HG02970 (cell line): ENCODE measurements at regions not wholly inside any gene's neighbourhood (a gene's known extent, or its start where the extent isn't known, plus 50 kb on each side); places are given as distances from the start of the nearest gene placed in this dataset.

Source experiments
- ATAC-seq: cut with Tn5 transposase; IDR thresholded peaks from one replicate; pipeline ENCODE4 v1.9.1; 2021; ENCODE audit warnings: mild to moderate bottlenecking, moderate library complexity, moderate number of reproducible peaks; ENCODE audit not compliant: unreplicated experiment, low FRiP score

- ATAC-seq = no peak
Measured at GRCh38 chr18:47422524-47422923, 171.1 kb upstream of the SKOR2 start.

DNA sequence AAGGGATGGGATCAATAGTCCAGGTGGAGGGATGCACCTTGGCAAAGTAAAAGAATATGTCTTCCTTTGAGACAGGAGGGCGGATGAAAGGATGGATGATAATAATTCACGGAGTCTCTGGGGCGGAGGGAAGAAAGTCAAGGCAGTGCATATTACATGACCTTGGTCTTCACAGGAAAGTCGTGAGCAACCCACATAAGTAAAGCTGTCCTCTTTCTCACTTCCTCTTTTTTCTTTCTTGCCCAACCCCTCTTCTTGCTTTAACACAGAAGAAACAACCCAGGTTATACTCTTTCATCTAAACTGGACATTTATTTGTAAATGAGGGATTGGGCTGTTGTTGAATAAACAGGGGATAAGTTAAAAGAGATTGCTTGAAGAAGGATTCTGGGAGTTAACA lies 168.7 kb upstream of the SKOR2 start:
- ATAC-seq = no peak

DNA sequence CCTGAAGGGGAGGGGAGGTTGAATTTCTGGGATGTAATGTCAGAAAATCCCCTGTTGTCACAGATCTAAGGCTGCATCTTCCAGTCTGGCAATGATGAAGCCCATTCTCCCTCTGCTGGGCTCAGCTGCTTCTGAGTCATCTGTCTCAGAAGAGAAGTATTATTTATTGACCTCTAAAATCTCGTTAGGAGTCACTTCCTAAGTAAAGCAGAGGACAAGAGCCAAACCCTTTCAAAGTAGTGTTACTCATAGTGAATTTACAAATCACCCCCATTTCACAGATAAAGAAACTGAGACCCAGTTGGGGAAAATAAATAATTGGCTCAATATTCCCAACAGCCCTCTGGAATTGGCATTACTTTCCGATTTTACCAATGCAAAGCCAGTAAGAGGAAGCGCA lies 167.3 kb upstream of the SKOR2 start:
- no peak for ATAC-seq

DNA sequence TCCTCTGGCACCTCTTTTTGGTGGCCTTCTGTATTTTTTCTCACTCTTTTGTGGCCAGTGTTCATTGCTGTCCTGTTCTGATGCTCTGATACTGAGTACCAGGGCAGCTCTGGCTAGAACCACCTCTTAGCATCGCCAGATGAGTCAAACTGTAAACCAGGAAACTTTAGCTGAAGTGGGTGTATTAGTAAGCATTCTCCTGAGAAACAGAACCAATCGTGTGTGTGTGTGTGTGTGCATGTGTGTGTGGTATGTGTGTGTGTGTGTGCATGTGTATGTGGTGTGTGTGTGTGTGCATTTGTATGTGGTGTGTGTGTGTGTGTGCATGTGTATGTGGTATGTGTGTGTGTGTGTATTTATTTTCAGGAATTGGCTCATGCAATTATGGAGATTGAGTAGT lies 166.3 kb upstream of the SKOR2 start:
- ATAC-seq = no peak

- no peak for ATAC-seq
Measured at GRCh38 chr18:47415881-47416280, 164.4 kb upstream of the SKOR2 start.

DNA sequence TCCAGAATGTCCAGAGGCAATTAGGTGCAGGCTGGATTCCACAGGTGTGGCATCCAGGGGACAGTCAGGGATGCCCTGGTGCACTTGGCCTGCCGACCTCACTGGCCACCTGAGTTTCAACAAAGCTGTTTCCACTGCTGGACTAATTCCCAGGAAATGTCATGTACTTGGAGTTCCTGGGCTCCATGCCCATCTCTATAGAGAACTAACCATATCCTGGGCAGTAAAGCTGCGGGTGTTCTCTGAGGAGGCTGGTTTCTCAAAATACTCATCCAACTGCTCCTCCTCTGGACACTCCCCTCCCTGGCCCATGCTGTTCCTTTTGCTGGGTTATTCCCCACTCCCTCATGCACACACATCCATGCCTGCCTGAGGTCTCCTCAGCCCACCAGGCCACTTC lies 161.9 kb upstream of the SKOR2 start:
- ATAC-seq = no peak

GRCh38 chr18:47412924-47413323 lies 161.5 kb upstream of the SKOR2 start:
- ATAC-seq = no peak

DNA sequence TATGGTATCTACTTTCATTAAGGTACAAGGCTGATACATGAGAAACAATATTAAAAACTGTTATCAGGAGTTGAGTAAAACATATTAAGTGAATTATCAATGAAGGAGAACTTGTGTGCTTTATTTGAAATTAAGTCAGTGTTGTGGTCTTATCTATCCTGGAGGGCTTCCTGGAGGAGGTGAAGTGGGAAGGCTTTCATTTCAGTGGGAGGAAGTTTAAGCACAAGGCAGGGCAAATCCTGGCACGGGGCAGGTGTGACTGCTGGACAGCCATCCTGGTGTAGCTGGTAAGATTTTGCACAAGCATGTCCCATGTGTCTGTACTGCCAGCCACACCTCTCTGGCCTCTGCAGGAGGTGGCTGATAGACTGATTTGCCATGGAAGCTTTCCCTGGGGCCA lies 159.7 kb upstream of the SKOR2 start:
- ATAC-seq = no peak

GRCh38 chr18:47410139-47410538 lies 158.7 kb upstream of the SKOR2 start:
- no peak for ATAC-seq

- no peak for ATAC-seq
Measured at GRCh38 chr18:47409519-47409918, 158.1 kb upstream of the SKOR2 start.

DNA sequence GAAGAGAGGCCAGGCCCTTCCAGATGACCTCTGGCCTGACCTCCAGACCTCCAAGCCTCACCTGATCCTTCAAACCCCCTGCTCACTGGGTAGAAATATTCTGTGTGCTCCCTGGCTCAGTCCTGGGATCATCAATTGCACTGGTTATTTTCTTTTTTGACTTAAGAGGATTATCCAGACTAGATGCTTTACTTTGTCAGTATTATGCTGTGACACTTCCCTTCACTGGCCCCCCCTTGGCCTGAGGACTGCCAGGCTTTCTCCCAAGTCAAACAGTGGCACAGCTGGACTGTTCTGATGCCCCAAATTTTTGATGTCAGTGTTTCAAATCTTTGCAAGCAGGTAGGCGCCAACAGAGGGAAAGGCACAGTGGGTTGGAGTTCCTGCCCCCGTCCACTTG lies 156.3 kb upstream of the SKOR2 start:
- no peak for ATAC-seq

DNA sequence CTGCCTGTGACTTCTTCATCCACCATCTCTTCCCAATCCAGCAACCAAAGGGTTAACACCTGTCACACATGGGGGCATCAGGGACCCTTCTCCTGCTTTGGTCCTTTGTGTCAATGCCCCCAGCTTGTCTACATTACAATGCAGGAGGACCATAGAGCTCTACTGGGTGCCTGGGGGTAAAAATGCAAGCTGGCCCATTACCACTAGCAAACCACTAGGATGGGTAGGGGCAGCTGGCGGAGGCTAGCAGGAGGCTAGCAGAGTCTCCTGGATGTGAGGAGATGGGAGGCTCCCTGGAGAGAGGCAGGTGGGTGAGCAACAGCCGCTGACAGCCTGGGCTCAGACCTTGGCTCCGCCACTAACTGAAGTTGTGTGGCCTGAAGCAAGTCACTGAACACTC lies 153.4 kb upstream of the SKOR2 start:
- ATAC-seq = no peak

GRCh38 chr18:47403949-47404348 lies 152.5 kb upstream of the SKOR2 start:
- no peak for ATAC-seq

- no peak for ATAC-seq
Measured at GRCh38 chr18:47403317-47403716, 151.9 kb upstream of the SKOR2 start.

DNA sequence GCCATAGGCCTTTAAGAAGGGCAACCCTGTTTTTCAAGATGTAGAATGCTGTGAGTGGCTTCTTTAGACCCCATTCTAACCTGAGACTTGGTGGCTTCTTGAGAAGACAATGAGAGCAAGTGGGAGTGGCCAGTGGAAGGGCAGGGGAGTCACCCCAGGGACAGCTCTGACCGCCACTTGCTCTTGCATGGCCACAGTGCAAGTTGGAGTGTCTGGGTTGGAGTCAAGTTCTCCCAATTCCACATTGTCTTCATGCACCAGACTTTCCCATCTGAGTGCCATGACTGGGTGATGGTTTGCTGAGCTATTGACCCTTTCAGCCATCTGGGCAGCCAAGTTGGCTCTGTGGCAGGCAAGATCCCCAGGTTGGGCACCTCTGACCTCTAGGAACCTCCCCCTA lies 148.0 kb upstream of the SKOR2 start:
- ATAC-seq = no peak

DNA sequence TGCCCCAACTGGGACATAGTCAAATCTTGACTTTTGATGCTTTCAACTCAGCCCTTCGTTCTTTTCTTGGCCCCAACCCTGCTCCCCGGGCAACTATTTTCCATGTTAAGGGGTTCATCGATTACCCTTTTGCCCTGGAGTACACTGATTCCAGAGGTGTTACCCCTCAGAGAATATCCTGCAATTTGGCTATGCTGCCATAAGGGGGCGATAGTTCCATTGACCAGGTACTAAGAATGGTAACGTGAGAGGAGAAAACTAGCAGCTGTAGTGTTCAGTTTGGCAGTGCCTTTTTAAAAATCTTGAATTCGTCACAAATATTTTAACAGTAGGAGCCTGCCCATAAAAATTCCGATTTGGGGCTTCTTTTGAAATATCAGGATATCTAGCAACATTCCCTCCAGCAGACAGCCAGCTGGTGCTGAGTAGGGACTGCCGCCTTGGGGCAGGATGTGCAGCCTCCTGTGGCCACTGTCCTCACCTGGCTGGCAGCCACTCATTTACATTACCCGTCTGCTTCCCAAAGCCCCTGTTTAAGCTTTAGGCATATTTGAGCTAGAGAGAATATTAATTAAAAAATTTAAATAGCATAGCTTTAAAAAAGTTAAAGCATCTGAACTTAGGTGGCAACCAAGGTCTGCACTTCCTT lies 146.3 kb upstream of the SKOR2 start:
- no peak for ATAC-seq

DNA sequence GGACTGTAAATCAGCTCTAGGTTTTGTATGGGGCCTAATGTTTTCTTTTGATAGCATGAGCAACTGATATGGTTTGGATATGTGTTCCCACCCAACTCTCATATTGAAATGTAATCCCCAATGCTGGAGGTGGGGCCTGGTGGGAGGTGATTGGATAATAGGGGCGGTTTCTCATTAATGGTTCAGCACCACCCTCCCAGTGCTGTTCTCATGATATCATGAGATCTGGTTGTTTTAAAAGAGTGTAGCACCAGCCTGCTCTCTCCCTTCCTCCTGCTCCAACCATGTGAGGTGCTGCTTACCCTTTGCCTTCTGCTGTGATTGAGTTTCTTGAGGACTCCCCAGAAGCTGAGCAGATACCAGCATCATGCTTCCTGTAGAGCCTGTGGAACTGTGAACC lies 140.2 kb upstream of the SKOR2 start:
- ATAC-seq = no peak

GRCh38 chr18:47390410-47391024 lies 139.1 kb upstream of the SKOR2 start:
- no peak for ATAC-seq

GRCh38 chr18:47389210-47389609 lies 137.8 kb upstream of the SKOR2 start:
- ATAC-seq = no peak

- ATAC-seq = no peak
Measured at GRCh38 chr18:47387864-47388263, 136.4 kb upstream of the SKOR2 start.

DNA sequence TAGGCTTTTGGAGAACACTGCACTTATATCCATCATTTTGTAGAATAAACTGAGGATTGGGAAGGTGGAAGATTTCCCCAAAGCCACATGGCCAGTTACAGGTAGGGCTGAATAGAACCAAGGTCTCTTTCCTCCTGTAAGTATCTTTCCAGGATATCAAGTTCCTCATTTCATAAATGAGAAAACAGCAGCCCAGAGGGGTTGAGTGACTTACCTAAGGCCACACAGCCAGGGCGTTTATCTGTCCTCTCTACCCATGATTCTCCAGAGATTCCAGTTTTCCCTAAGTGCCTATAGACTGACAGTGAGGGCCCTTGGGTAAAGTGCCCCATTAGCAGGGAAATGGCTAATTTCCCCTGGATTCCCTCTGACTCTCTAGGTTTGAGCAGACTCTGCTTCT lies 132.3 kb upstream of the SKOR2 start:
- ATAC-seq = no peak

DNA sequence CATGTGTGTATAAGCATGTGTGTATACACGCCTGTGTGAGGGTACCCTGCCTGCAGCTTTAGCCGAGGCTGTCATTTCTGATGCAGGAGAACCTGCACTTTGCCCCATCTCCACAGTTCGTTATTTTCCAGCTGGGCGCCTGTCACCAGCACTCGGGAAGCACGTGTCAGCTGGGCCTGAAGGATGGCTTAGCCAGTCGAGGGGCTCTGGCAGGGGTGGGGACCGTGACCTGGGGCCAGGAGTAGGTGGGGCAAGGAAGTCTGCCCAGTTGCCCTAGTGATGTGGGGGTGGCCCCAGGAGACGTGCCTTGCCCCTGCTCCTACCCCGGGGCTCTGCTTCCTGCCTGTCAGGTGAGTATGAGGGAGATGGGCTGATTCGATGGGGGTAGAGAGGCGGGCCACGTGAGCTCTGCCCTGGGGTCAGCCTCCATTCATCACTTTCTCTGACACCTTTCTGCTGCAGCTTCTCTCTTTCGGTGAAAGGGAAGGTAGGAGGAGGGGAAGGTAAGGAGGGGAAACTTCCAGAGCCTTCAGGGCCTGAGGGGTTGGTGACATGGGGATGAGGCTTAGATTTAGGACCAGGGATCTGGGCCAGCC lies 130.6 kb upstream of the SKOR2 start:
- ATAC-seq = no peak
